HG02981 (cell line): ENCODE measurements at regions not wholly inside any gene's neighbourhood (a gene's known extent, or its start where the extent isn't known, plus 50 kb on each side); places are given as distances from the start of the nearest gene placed in this dataset.
"Not testable (repeated sequence)": the region's sequence is repeated elsewhere in the genome, so short reads cannot be mapped to it uniquely, and the experiment has no call there.

Experiments
- ATAC-seq: cut with Tn5 transposase; IDR thresholded peaks from one replicate; pipeline ENCODE4 v1.9.1; 2021; ENCODE audit warnings: mild to moderate bottlenecking, moderate library complexity; ENCODE audit not compliant: unreplicated experiment

DNA sequence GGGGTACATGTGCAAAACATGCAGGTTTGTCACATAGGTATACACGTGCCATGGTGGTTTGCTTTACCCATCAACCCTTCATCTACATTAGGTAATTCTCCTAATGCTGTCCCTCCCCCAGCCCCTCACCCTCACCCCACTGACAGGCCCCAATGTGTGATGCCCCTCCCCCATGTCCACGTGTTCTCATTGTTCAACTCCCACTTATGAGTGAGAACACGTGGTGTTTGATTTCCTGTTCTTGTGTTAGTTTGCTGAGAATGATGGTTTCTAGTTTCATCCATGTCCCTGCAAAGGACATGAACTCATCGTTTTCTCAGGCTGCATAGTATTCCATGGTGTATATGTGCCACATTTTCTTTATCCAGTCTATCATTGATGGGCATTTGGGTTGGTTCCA lies 232.9 kb upstream of the RASGRP1 start:
- ATAC-seq: not testable (repeated sequence)

GRCh38 chr15:38799202-38799601 lies 234.6 kb upstream of the RASGRP1 start:
- ATAC-seq: not testable (repeated sequence)

- no peak for ATAC-seq
These were observed 245.0 kb upstream of the RASGRP1 start for GRCh38 chr15:38809621-38810020.

DNA sequence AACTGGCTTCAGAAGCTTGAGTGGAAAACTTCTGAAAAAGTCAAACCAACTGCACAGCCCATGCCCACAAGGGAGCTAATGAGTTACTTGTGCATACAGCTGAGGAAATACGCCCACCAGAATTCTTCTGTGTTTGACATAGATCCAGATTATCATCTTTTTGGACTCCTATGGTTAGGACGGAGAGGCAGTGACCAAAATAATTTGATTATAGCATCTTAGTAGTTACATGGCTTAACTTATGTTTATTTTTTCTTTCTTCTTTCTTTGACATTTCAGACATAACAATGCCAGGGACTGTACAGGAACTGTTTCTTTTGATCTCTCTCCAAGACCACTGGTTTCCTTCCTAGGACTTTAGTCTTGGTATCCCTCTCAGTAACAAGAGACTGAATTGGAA lies 246.1 kb upstream of the RASGRP1 start:
- ATAC-seq: no peak

DNA sequence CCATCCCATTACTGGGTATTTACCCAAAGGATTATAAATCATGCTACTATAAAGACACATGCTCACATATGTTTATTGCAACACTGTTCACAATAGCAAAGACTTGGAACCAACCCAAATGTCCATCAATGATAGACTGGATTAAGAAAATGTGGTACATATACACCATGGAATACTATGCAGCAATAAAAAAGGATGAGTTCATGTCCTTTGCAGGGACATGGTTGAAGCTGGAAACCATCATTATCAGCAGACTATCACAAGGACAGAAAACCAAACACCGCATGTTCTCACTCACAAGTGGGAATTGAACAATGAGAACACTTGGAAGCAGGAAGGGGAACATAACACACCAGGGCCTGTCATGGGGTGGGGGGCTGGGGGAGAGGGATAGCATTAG lies 249.6 kb upstream of the RASGRP1 start:
- ATAC-seq: not testable (repeated sequence)

DNA sequence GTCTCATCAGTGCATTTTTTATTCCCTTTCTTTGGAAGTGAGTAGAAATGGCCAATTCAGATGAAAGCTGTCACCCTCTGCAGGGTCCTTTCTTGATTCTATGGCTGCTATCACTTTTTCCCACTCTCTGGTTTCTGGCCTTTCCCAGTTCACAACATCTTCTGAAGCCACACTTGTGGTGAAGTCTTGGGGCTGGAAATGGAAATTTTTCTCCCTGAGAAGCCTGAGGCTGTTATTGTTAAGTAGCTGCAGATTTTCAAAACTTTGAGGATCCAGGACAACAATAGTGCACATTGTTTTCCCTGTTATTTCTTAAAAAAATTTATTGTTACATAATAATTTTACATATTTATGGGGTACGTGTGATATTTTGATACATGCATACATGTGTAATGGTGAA lies 250.3 kb upstream of the RASGRP1 start:
- no peak for ATAC-seq

GRCh38 chr15:38817427-38818156 lies 253.0 kb upstream of the RASGRP1 start:
- ATAC-seq: peak; percentile 90

DNA sequence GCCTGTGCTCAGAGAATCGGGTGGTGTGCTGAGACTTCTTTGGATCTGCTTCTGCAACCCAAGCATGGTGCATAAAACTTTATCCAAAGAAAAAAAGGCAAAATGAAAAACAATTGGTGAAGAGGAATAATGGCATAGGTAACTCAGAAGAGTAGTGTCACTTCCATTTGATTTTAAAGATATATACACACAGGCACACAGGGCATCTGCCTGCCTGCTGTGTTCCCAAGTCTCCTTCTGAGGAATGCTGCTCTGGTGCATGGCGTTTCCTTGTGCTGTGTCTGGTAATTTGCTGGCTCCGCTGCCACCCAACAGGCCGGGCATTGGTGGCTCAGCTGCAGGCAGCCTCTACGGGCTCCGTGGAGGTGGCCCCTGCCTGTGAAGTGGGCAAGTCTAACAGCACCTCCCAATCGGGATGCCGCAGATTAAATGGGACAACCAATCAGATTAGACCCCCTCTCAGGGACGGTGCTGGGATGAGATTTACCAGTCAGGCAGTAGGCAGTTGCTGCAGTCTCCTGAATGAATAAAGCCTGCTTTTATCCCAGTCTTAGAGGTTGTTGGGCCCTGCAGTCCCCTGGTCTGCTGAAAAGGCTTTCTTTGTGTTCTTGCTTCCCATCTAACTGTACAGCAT lies 253.7 kb upstream of the RASGRP1 start:
- ATAC-seq: no peak

- no peak for ATAC-seq
These were observed 254.9 kb upstream of the RASGRP1 start for GRCh38 chr15:38819387-38819950.

DNA sequence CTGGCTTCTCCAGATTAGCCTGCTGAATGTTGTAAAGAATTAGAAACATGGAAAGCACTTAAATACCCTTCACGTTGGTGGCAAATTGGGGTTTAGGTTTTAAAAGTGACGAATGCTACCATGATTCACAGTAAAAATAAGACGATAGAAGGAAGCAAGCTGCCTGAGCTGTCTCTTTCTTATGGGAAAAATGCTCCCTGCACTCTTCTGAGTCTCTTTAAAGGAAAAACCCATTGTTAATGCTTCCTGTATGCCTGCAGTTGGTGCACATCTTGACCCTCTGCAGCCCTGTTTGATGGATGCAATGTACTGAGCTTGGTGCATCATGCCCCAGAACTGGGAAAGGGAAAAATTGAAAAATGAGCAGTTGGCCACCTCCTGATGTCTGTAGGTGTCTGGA lies 258.6 kb upstream of the RASGRP1 start:
- no peak for ATAC-seq

- ATAC-seq: no peak
These were observed 260.1 kb upstream of the RASGRP1 start for GRCh38 chr15:38824719-38825118.

DNA sequence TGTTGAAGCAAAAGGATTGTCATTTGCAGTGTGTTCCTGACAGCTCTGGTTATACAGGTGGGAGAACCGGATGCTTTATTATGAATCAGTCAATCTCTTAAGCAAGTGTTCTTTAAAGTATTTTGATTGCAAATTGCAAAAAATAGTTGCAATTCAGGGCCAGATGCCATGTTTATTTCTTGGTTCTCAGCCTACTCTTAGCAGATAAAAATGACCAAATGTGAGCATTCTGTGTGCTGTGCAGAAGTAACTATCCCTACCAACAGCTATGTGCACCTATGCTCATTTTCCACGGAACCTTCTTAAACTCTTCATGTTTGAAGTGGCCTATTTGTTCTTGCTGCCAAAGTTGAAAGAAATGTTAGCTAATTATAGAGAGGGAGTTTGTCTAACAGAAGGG lies 262.3 kb upstream of the RASGRP1 start:
- no peak for ATAC-seq

DNA sequence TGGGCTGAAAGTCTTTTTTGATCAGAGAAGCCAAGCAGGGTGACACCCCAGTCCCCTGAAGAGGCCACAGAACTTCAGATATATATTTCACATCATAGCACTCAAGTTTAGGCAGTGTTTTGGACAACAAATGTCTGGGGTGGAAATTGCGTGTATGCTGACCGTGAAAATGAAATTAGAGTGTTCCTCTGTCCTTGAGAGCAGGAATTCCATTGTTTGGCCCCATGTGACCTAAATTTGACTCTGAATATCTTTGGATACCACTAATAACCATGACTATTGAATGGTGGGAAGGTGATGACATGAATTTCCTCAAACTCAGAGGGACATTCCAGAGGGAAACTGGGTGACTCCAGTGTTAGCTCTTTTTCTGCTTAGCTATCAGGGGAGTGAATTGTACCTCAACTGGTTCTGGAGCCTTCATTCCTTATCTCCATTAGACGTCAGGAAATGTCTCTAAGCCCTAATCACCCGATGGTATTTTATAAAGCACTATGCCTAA lies 263.5 kb upstream of the RASGRP1 start:
- no peak for ATAC-seq

DNA sequence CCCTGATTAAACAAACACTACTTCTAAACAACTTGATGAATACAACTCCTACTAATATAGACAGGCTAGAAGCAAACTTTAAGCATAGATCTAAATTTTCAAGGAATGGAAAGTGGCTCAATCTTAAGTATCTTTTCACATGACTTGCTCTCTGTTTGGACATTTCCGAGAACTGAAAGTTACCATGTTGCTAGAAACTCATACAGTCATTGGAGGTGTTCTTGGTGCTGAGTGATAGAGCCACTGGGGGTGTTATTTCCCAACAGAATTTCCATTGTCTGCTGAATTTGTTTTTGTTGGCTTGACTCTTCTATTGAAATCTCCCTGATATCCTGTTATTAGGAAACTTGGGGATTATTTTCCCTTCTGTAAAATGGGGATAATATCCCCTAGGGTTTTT lies 264.5 kb upstream of the RASGRP1 start:
- ATAC-seq: no peak

GRCh38 chr15:38842226-38842625 lies 277.6 kb upstream of the RASGRP1 start:
- no peak for ATAC-seq

GRCh38 chr15:38843051-38843501 lies 278.5 kb upstream of the RASGRP1 start:
- no peak for ATAC-seq

DNA sequence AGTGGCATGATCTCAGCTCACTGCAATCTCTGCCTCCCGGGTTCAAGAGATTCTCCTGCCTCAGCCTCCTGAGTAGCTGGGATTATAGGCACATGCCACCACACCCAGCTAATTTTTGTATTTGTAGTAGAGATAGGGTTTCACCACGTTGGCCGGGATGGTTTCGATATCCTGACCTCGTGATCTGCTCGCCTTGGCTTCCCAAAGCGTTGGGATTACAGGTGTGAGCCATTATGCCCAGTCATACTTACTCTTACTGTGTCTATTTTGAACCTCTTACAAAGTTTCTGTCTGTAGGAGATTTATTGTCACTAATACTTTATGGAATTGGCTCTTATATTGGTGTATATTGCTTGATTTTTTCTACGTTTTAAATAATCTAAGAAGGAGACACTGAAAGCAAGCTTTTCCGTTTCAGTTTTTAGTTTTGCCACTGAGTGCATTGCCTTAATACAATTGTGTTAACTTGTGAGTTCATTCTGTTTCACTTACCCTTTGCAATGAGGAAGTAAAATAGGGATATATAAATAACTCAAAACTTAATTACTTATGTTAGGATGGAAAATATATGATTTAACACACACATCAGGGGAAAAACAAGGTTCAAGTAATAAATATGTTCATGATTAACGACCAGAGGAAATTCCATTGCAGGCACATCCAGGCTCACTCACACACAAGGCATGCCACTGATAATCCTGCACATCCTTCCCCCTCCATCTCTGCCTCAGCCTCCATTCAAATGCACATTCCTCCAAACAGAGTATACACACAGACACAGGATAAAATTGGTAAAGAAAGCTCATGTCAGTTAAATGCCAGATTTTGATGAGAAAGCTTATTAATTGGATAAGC lies 279.3 kb upstream of the RASGRP1 start:
- no peak for ATAC-seq

GRCh38 chr15:38844736-38845135 lies 280.1 kb upstream of the RASGRP1 start:
- ATAC-seq: no peak

- ATAC-seq: no peak
These were observed 281.7 kb upstream of the RASGRP1 start for GRCh38 chr15:38846346-38846745.

DNA sequence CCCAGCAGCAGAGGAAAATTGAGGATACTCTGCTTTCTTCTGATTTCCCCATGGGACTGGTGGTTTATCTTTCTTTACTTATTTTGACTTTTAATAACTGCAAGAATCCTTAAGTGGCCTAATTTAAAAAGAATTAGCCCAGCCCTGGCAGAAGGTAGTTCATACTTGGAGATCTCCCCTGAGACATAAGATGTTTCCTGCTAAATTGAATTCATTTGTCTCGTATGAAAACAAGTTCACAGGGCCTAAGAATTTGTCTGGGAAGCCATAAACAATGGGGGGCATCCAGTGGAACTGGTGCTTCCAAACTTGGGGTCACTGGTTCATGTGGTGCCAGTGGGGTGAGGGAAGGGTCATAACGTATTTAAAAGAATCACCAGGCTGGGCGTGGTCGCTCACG lies 283.1 kb upstream of the RASGRP1 start:
- ATAC-seq: no peak

DNA sequence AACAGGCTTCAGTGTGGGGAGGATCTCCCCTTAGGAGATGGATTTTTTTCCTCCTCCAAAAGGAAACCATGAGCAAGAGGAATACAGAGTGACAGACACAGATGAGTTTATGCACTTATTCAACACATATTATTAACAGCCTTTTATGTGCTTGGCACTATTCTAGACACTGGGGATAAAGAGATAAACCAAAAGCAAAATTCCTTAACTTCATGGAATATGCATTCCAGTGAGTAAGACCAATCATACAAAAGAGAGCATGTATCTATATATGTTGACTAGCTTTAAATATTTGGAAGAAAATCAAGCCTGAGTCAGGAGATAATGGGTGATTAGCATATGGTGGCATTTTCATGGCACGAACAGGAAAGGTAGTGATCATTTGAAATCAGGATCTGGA lies 284.4 kb upstream of the RASGRP1 start:
- no peak for ATAC-seq
